HCT116 (cell line): ENCODE measurements at regions not wholly inside any gene's neighbourhood (a gene's known extent, or its start where the extent isn't known, plus 50 kb on each side); places are given as distances from the start of the nearest gene placed in this dataset.

Source experiments
- ATAC-seq: fragments of 200-7000 bp; cut with Tn5 transposase; 2 replicates; pipeline ENCODE4 v1.9.1; 2020; ENCODE audit warnings: mild to moderate bottlenecking, moderate library complexity
- BruUV-seq: library from RNA; stranded (reverse); fragments of 400-500 nt; replicated peaks from 2 replicates; lab custom pipeline; 2021; lab: Mats Ljungman, UMichigan
- CTCF ChIA-PET: fragments of 300-600 bp; sonication (Branson Sonifier 250); formaldehyde crosslinking; loops from one replicate; lab custom pipeline; 2021; ENCODE audit warnings: antibody characterized with exemption; lab: Charles Lee
- POLR2A ChIA-PET: fragments of 300-600, 350-600 bp; sonication (Branson Sonifier 250); formaldehyde crosslinking; loops from one replicate; lab custom pipeline; 2021; ENCODE audit warnings: antibody characterized with exemption; lab: Charles Lee
- RAD21 ChIA-PET, 2 experiments: fragments of 300-600 bp; sonication (Branson Sonifier 250); formaldehyde crosslinking; loops; one replicate each; lab custom pipeline; 2023; ENCODE audit warnings: low total read pairs in 2 of 2; ENCODE audit not compliant: uncharacterized antibody in 2 of 2, unreplicated experiment in 2 of 2, low non-redundant PET in 1 of 2; lab: Charles Lee
- DNase-seq: peaks from one replicate; pipeline ENCODE4 v3.0.0-alpha.2; 2010; ENCODE audit warnings: low read depth, low spot score
- H2AFZ ChIP-seq: fragments of 200-600 bp; shearing (Covaris generic), sonication (generic); 2 replicates; pipeline ENCODE4 v1.6.1; 2017; ENCODE audit warnings: low read depth, mixed run types, mixed read lengths, antibody characterized with exemption, low read length; ENCODE audit not compliant: poor library complexity, severe bottlenecking
- H3K27ac ChIP-seq: 2 replicates; pipeline ENCODE4 v1.5.1; 2012; ENCODE audit warnings: low read depth, low read length
- H3K27me3 ChIP-seq: fragments of 200-600 bp; sonication (generic); 2 replicates; pipeline ENCODE4 v1.6.1; 2016; ENCODE audit warnings: mixed run types, low read length, mixed read lengths; ENCODE audit not compliant: insufficient read depth
- H3K36me3 ChIP-seq, 2 experiments: fragments of 200-500 bp in 1 of 2; fragments of 200-600 bp in 1 of 2; sonication (Bioruptor generic) in 1 of 2; sonication (generic) in 1 of 2; 2 replicates each; pipeline versions ENCODE4 v1.5.1 to v1.6.1; 2014 to 2016; ENCODE audit warnings: low read length in 2 of 2, inconsistent platforms in 1 of 2, mixed read lengths in 1 of 2, mixed run types in 1 of 2; ENCODE audit not compliant: insufficient read depth in 2 of 2, control insufficient read depth in 1 of 2
- H3K4me1 ChIP-seq, 2 experiments: fragments of 200-600 bp in 1 of 2; sonication (generic) in 1 of 2; 2 replicates each; pipeline versions ENCODE4 v1.5.1 to v1.6.1; 2012 to 2017; ENCODE audit warnings: low read length in 2 of 2, inconsistent platforms in 1 of 2, mild to moderate bottlenecking in 1 of 2, mixed read lengths in 1 of 2, mixed run types in 1 of 2, moderate library complexity in 1 of 2; ENCODE audit not compliant: insufficient read depth in 2 of 2, control insufficient read depth in 1 of 2
- H3K4me2 ChIP-seq: fragments of 200-600 bp; sonication (generic); 2 replicates; pipeline ENCODE4 v1.6.1; 2017; ENCODE audit warnings: mixed run types, low read length, mixed read lengths
- H3K4me3 ChIP-seq, 2 experiments: fragments of 200-600 bp in 1 of 2; sonication (generic) in 1 of 2; replicated peaks in 1 of 2; 2 replicates each; pipeline ENCODE4 v1.5.1; 2011 to 2016; ENCODE audit warnings: low read length in 2 of 2, control low read depth in 1 of 2, low read depth in 1 of 2, mild to moderate bottlenecking in 1 of 2, mixed read lengths in 1 of 2, mixed run types in 1 of 2
- H3K79me2 ChIP-seq: fragments of 200-600 bp; sonication (generic); 2 replicates; pipeline ENCODE4 v1.6.1; 2017; ENCODE audit warnings: mild to moderate bottlenecking, mixed run types, low read length, moderate library complexity, mixed read lengths; ENCODE audit not compliant: insufficient read depth
- H3K9ac ChIP-seq: fragments of 200-600 bp; sonication (generic); 2 replicates; pipeline ENCODE4 v1.6.1; 2016; ENCODE audit warnings: low read length, mixed read lengths
- H3K9me2 ChIP-seq: fragments of 200-600 bp; sonication (generic), shearing (Covaris generic); 2 replicates; pipeline ENCODE4 v1.6.1; 2017; ENCODE audit warnings: mixed run types, mild to moderate bottlenecking, moderate library complexity; ENCODE audit not compliant: insufficient read depth
- H3K9me3 ChIP-seq, 2 experiments: fragments of 200-500 bp in 1 of 2; fragments of 200-600 bp in 1 of 2; sonication (Bioruptor generic) in 1 of 2; sonication (generic) in 1 of 2; 2 replicates each; pipeline ENCODE4 v1.6.1; 2014 to 2017; ENCODE audit warnings: low read length in 2 of 2, mixed read lengths in 2 of 2, inconsistent platforms in 1 of 2, low read depth in 1 of 2, mild to moderate bottlenecking in 1 of 2, mixed run types in 1 of 2, moderate library complexity in 1 of 2; ENCODE audit not compliant: control insufficient read depth in 1 of 2, insufficient read depth in 1 of 2
- H4K20me1 ChIP-seq: fragments of 200-600 bp; sonication (generic), shearing (Covaris generic); 2 replicates; pipeline ENCODE4 v1.6.1; 2017; ENCODE audit warnings: mixed run types, mild to moderate bottlenecking, moderate library complexity; ENCODE audit not compliant: insufficient read depth
- CBX3 ChIP-seq: IDR thresholded peaks from 2 replicates; pipeline ENCODE4 v1.6.1; 2012; ENCODE audit warnings: low read depth
- CEBPB ChIP-seq: IDR thresholded peaks from 2 replicates; pipeline ENCODE4 v1.6.1; 2012; ENCODE audit warnings: low read depth
- CTCF ChIP-seq, 3 experiments: fragments of 200-600 bp in 1 of 3; sonication (generic) in 1 of 3; IDR thresholded peaks in 2 of 3; conservative IDR thresholded peaks in 1 of 3; 2 replicates each; pipeline ENCODE4 v1.5.1; 2012 to 2017; ENCODE audit warnings: low read depth in 2 of 3, low read length in 2 of 3, antibody characterized with exemption in 1 of 3, borderline replicate concordance in 1 of 3, control low read depth in 1 of 3, mild to moderate bottlenecking in 1 of 3, mixed read lengths in 1 of 3, mixed run types in 1 of 3, moderate library complexity in 1 of 3; ENCODE audit not compliant: insufficient read depth in 1 of 3
- ELF1 ChIP-seq: IDR thresholded peaks from 2 replicates; pipeline ENCODE4 v1.6.1; 2012; ENCODE audit warnings: low read depth, borderline replicate concordance
- EZH2 ChIP-seq: fragments of 200-600 bp; sonication (generic); IDR thresholded peaks from 2 replicates; pipeline ENCODE4 v1.6.1; 2017; ENCODE audit warnings: antibody characterized with exemption, mixed run types
- EZH2phosphoT487 ChIP-seq: fragments of 200-600 bp; IDR thresholded peaks from 2 replicates; pipeline ENCODE4 v1.6.1; 2018; ENCODE audit warnings: antibody characterized with exemption, borderline replicate concordance
- FOSL1 ChIP-seq: IDR thresholded peaks from 2 replicates; pipeline ENCODE4 v1.6.1; 2012; ENCODE audit warnings: low read depth
- JUND ChIP-seq: IDR thresholded peaks from 2 replicates; pipeline ENCODE4 v1.6.1; 2012
- MAX ChIP-seq: IDR thresholded peaks from 2 replicates; pipeline ENCODE4 v1.6.1; 2012
- RAD21 ChIP-seq: IDR thresholded peaks from 2 replicates; pipeline ENCODE4 v1.6.1; 2012; ENCODE audit warnings: low read depth, mild to moderate bottlenecking
- SIN3A ChIP-seq: IDR thresholded peaks from 2 replicates; pipeline ENCODE4 v1.6.1; 2012; ENCODE audit warnings: low read depth
- SP1 ChIP-seq: IDR thresholded peaks from 2 replicates; pipeline ENCODE4 v1.6.1; 2012; ENCODE audit warnings: low read depth
- SRF ChIP-seq: IDR thresholded peaks from 2 replicates; pipeline ENCODE4 v1.6.1; 2012; ENCODE audit warnings: low read depth
- TCF7L2 ChIP-seq: IDR thresholded peaks from 2 replicates; pipeline ENCODE4 v1.7.0; 2011; ENCODE audit warnings: borderline replicate concordance, inconsistent platforms; ENCODE audit not compliant: insufficient read depth, insufficient read length; ENCODE audit errors: extremely low read depth
- YY1 ChIP-seq: IDR thresholded peaks from 2 replicates; pipeline ENCODE4 v1.6.1; 2011; ENCODE audit warnings: low read length, low read depth, moderate library complexity, mild to moderate bottlenecking; ENCODE audit not compliant: insufficient replicate concordance; ENCODE audit errors: extremely low read depth
- ZBTB33 ChIP-seq: IDR thresholded peaks from 2 replicates; pipeline ENCODE4 v1.6.1; 2011; ENCODE audit warnings: mild to moderate bottlenecking, low read length, moderate library complexity; ENCODE audit not compliant: insufficient replicate concordance; ENCODE audit errors: extremely low read depth
- ZFX ChIP-seq: fragments of 450-650 bp; IDR thresholded peaks from 2 replicates; pipeline ENCODE4 v1.6.1; 2017
- ZNF274 ChIP-seq: fragments of 200-500 bp; sonication (Bioruptor generic); IDR thresholded peaks from 2 replicates; pipeline ENCODE4 v1.6.1; 2014; ENCODE audit warnings: mild to moderate bottlenecking, low read depth, low read length, inconsistent platforms
- intact Hi-C: fragments of 100-400 bp; cut with micrococcal nuclease; formaldehyde crosslinking; loops from 2 replicates; pipeline ENCODE4 v1.10.0; 2022
- TF ChIP-seq, protein P1 (sequence below): IDR thresholded peaks from 2 replicates; pipeline ENCODE4 v1.6.1; 2012; ENCODE audit warnings: low read depth
- TF ChIP-seq, protein P2 (sequence below): IDR thresholded peaks from 2 replicates; pipeline ENCODE4 v1.6.1; 2012

DNA sequence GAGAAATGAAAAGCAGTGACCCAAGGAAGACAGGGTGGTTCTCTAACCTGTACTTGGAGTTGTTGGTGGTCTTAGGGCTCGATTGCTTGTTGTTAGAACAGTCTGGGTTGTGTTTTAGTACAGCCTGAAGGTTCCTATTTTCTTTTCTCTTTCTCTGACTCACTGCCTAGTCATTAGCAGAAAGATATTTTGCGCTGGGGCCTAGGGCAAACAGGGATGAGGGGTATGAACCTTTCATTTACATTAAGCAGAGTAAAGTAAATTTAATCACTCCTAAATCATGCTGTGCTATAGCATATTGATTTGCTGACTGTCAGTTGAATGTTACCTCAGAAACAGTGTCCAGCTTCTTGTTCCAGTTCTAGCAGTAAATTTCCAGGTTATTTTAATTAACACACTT lies 197.2 kb downstream of the RWDD3 start (continued):
- TF ChIP-seq CTCF (IDR thresholded peaks at IDR 0.05 in 2 of 3, conservative IDR thresholded peaks at IDR 0.05 in 1 of 3; ENCODE audit: borderline replicate concordance in 1 of 3, insufficient read depth in 1 of 3, low read depth in 2 of 3, low read length in 2 of 3) (no peak), ZNF274 (no peak), EZH2 (no peak), SRF (no peak), ZFX (no peak), CEBPB (no peak), SP1 (no peak)
- TF ChIP-seq, protein P1, sequence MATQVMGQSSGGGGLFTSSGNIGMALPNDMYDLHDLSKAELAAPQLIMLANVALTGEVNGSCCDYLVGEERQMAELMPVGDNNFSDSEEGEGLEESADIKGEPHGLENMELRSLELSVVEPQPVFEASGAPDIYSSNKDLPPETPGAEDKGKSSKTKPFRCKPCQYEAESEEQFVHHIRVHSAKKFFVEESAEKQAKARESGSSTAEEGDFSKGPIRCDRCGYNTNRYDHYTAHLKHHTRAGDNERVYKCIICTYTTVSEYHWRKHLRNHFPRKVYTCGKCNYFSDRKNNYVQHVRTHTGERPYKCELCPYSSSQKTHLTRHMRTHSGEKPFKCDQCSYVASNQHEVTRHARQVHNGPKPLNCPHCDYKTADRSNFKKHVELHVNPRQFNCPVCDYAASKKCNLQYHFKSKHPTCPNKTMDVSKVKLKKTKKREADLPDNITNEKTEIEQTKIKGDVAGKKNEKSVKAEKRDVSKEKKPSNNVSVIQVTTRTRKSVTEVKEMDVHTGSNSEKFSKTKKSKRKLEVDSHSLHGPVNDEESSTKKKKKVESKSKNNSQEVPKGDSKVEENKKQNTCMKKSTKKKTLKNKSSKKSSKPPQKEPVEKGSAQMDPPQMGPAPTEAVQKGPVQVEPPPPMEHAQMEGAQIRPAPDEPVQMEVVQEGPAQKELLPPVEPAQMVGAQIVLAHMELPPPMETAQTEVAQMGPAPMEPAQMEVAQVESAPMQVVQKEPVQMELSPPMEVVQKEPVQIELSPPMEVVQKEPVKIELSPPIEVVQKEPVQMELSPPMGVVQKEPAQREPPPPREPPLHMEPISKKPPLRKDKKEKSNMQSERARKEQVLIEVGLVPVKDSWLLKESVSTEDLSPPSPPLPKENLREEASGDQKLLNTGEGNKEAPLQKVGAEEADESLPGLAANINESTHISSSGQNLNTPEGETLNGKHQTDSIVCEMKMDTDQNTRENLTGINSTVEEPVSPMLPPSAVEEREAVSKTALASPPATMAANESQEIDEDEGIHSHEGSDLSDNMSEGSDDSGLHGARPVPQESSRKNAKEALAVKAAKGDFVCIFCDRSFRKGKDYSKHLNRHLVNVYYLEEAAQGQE: no peak

GRCh38 chr1:95435611-95436010 lies 201.6 kb downstream of the RWDD3 start:
- H2AFZ ChIP-seq: no peak overlapping the region
- no peak overlapping the region for H3K4me3 ChIP-seq
- no TSS peak for BruUV-seq
- DNase-seq (no peak), ATAC-seq (no peak)
- no peaks in the 10 kb centered on the region for H3K4me1 ChIP-seq
- H3K27me3 ChIP-seq: no peaks in the 10 kb centered on the region
- CTCF ChIA-PET: no interaction called here
- H4K20me1 ChIP-seq: no peaks in the 10 kb centered on the region
- intact Hi-C loops: no loop called here
- no peaks in the 10 kb centered on the region for H3K9me3 ChIP-seq
- H3K79me2 ChIP-seq: no peaks in the 10 kb centered on the region
- H3K9ac ChIP-seq: no peak overlapping the region
- no peaks in the 10 kb centered on the region for H3K36me3 ChIP-seq
- RAD21 ChIA-PET: no interaction called here
- H3K4me2 ChIP-seq: no peak overlapping the region
- no peak overlapping the region for H3K27ac ChIP-seq
- H3K9me2 ChIP-seq: no peaks in the 10 kb centered on the region
- POLR2A ChIA-PET: no interaction called here
- TF ChIP-seq EZH2: no peak
- TF ChIP-seq SP1: no peak
- no peak for TF ChIP-seq JUND
- TF ChIP-seq ELF1: no peak
- no peak for TF ChIP-seq CEBPB
- no peak for TF ChIP-seq FOSL1
- TF ChIP-seq CBX3: no peak
- TF ChIP-seq, protein P2, sequence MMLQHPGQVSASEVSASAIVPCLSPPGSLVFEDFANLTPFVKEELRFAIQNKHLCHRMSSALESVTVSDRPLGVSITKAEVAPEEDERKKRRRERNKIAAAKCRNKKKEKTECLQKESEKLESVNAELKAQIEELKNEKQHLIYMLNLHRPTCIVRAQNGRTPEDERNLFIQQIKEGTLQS: no peak
- TF ChIP-seq YY1: no peak
- TF ChIP-seq ZBTB33: no peak
- TF ChIP-seq ZFX: no peak
- TF ChIP-seq SIN3A: no peak
- TF ChIP-seq EZH2phosphoT487: no peak
- no peak for TF ChIP-seq TCF7L2
- no peak for TF ChIP-seq RAD21
- no peak for TF ChIP-seq MAX
